GM21390 (cell line): ENCODE measurements at regions not wholly inside any gene's neighbourhood (a gene's known extent, or its start where the extent isn't known, plus 50 kb on each side); places are given as distances from the start of the nearest gene placed in this dataset.
"Not testable (repeated sequence)": the region's sequence is repeated elsewhere in the genome, so short reads cannot be mapped to it uniquely, and the experiment has no call there.

Experiments used
- ATAC-seq: cut with Tn5 transposase; IDR thresholded peaks from one replicate; pipeline ENCODE4 v1.9.1; 2021; ENCODE audit not compliant: unreplicated experiment

DNA sequence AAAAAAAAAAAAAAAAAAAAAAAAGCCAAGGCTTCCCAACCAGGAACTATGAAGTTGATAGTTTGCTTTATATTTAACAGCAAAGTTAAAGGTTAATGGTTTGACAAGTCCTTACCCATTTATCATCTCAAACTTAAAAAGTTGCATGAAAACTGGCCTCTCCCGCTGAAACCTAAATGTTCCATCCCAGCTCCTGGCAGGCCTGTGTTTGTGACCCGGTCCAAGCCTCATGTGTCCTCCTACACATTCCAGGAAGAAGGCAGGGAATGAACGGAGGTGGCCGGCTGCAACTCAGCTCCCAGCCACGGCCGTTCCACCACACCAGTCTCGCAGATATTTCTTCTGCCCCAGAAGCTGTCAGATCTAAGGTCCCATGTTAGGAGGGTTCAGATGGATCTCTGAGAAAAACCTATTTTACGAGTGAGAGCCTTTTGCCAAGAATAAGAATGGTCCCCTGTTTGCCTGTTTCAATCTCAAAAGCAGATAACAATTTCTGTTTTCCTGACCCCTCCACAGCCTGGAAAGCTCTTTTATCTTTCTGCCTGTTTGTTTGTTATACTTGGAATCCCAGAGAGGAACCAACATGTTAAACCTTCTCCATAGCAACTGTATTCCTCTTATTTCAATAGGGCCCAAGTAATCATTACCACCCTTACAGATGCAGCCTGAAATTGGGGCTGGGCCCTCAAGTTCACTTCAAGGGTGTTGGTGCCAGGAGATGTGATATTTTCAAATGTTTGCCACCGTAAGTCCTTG is 56.5 kb downstream of the KCTD12 start:
- no peak for ATAC-seq

DNA sequence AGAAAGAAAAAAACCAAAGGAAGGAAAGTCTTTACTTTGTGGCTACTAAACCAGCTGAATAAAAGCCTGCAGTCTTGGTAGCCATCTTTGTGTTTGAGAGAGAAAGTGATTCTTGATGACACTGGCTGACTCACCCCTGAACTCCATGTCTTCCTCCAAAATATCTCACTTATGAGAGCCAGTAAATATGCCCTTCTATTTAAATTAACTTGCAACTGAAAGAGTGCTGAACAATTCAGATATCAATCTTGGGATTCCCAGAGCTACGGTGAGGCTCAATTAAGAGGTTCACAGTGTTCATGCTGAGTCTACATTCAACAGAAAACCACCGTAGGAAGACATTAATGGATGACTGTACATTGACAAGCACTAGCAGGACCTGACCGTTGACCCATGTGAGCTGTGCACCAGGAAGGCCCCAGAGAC is 57.9 kb downstream of the KCTD12 start:
- ATAC-seq = peak; percentile 60

DNA sequence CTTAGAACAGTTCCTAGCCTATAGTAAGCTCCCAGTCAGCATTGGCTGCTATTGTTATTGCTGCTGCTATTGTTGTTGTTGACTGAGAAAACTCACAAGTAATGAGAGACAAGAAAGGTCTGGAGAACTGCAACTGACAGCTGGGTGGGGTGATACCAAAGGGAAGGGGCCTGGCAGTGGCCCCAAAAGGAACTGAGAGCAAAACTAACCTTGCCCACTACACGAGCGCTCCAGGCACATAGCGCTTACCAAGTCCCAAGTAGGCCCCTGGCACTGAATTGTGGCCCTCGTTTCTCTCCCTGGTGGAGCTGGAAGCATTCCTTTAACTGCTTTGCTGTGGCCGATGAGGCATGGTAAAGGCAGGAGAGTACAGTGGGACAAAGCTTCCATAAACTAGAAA is 59.7 kb downstream of the KCTD12 start:
- no peak for ATAC-seq

DNA sequence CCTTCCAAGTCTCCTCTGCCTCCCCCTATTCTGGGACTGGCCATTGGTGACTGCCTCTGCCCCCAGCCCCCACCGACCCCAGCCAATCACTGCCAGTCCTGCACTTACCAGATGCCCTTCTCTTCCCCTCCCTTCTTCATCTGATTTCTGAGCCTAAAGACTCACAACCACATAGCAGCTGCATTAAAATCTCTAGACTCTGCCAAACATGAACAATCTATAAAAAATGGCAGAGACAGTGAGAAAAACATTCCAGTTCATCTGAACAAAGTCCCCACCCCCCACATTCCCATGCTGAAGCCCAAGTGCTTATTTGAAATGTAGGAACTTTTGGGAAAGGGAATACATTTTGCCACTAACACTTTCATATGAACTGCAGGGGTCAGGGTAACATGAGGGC is 60.8 kb downstream of the KCTD12 start:
- no peak for ATAC-seq

DNA sequence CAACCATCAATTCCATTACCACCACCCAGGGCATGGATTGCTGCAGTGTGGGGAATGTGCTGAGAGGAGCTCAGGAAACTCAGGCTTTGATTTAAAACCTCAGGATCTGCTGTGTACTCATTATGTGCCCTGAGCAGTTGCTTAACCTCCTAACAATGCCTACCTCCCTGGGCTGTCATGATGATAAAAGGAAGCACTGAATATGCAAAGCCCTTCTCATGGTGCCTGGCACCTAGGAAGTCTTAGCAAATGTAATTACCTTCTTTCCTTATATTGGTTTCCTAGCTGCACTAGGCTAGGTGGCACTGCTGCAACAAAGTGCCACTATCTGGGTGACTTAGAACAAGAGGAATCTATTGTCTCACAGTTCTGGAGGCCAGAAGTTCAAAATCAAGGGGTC is 62.2 kb downstream of the KCTD12 start:
- no peak for ATAC-seq

DNA sequence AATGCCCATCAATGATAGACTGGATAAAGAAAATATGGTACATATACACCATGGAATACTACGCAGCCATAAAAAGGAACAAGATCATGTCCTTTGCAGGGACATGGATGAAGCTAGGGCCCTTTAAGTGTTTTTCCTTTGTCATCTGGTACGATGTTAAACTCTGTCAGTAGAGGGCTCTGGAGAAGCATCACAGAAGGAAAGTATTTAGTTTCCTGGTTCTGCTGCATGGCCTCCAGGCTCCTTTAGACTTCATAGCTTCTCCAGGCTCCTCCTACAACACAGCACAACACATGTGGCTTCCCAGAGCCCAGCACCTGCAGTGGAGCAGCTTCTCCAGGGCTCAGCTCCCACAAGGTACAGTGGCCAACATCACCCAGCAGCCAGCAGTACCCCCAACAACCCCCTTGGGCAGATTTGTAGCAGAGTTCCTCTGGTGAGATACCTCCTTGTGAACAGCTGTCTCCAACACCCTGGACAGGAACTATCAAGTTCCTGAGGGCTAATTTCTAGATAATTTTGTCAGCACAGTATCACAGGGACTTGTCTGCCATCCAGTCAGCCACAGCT is 63.4 kb downstream of the KCTD12 start:
- ATAC-seq = no peak

DNA sequence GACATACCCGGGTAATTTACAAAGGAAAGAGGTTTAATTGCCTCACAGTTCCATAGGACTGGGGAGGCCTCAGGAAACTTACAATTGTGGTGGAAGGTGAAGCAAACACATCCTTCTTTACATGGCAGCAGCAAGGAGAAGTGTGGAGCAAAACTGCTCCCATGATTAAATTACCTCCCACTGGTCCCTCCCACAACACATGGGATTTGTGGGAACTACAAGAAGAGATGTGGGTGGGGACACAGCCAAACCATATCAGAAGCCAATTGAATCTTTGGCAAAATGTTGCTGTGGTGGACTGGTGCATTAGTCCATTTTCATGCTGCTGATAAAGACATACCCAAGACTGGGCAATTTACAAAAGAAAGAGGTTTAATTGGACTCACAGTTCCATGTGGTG is 65.0 kb downstream of the KCTD12 start:
- not testable (repeated sequence) for ATAC-seq

DNA sequence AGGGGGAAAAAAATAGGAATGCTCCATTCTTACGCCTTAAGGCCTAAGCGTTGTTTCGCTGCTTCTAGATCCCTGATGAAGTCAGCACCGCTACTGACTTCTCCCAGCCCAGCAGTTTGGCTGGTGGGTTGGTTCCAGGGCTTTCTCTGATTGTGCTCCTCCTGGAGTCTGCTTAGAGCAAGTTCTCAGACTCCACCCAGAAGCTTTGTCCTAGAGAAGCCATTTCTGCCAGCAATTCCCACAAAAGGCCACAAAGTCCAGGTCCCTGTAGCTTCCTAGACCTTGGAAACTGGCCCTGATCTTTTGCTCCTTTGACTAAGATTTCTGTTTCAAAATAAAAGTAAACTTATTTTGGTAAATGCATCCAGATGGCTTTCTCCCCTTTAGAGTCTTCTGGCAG is 65.4 kb downstream of the KCTD12 start:
- no peak for ATAC-seq

DNA sequence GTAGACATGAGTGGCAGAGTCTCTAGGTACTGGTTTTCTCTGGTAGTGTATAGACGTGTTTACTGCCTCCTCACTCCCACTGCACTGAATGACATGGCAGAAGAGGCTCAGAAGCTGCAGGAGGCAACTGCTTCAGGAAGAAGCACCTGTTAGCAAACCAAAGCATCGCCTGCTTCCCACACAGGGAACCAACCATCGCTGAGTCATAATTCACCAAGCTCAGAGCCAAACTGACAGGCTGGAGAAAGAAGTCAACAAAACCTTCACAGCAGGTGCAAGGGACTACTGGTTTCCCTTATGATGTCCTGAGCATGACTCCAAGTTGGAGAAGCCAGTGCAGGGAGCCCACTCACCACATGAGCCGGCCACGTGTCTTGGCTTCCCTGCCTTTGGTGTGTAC is 69.8 kb downstream of the KCTD12 start:
- no peak for ATAC-seq

DNA sequence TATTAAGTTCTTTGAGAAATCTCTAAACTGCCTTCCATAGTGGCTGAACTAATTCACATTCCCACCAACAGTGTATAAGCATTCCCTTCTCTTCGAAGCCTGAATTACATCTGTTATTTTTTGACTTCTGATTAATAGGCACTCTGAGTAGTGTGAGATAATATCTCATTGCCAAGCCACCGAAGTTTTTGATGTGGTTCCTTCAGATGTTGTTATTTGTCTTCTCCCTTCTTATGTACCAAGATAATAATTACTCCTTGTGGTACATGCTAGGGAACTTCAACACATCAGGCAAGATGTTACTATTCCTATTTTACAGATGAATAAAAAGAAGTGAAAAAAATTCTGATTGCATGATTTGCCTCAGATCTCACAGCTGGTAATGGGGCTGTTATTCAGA is 70.9 kb downstream of the KCTD12 start:
- ATAC-seq = no peak

DNA sequence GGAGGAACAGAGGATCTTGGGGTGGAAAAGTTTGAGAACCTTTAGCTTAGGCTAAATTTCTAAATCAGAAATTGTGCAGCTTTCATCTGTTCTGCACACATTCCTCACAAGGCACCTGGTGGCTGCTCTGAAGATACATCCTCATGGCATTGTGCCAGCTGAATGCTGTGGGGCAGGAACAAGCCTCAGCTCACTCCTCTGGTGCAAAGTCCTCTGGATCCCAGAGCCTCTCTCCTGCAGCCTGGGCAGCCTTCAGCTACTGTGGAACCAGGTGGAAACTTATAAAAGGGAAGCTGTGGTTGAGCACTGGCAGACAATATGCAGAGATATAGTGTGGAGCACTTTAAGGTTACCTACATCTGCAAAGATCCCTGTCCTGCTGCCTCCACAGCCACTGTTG is 72.3 kb downstream of the KCTD12 start:
- ATAC-seq = no peak

DNA sequence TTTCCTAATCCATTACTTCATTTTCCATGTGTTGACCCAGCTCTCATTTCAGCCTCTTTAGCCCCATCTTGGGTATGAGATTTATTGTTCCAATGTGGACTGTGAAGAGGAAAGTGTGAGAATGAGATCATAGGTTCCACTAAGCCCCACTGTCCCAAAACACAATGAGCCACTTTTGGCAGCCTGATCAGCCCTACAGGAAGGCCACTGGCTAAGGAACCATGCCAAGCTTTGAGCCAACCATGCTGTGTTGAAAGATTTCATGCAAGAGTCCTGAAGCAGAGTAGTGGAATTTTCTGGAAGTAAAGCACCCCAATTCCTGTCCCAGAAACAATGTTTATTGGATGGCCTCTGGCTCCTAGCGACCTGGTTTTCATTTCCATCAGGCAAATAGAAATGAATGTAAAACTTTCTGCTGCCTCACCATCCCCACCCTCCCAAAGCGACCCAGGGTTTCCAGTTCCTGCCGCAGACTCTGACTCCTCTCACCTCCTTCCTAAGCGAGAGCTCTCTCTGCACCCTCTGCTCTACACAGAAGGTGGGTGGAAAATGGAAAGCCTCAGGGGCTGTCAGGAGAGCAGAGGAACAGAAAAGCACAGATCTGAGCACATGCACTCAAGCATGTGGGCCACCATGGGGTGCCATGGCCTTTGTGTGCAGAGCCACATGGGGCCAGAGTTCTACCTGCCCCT is 73.1 kb downstream of the KCTD12 start:
- no peak for ATAC-seq

DNA sequence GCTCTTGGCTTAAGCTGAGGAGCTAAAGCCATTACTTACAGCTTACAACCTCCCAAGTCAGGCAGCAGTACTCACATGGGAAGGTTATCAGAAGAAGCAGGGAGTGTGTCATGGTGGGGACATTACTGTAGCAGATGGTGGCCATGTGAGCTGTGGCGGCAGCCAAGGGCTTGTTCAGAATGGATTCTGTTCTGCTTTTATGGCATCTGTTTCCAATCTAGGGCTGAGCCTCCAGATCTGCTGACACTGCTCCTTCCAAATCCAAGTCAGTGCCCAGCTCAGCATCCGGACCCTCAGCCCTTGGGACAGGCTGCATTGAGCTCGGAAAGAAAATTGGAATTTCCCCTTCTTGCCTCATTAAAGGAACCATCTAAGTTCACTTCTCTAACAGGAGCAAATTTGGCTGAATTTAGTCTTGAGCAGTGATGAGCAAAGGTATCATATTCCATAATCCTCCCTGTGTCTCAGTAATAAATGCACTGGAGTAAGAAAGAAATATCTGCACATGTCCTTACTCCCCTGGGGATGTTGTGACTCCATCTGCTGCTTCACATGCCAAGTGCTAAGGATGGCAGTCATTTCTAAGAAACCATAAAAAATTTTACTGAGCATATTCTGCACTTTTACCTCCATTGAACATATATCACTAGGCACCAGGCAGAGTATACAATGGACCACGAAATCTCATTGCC is 73.9 kb downstream of the KCTD12 start:
- ATAC-seq = no peak

DNA sequence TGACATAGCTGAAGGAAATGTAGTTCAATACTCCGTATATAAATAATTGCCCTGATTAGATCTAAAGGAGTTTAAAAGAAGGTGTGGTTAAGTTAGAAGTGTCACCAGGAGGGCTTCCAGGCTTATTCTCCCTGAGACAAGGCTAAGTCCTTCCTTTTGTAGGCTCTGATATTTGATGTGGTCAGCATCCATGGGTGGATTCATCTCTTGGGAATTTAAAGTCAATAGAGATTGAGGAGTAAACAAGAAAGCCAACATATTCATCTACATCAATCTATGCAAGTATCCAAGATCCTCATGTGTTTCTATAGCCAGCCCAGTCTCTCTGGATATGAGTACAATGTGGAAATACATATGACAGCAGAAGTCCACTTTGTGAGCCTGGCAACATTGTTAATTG is 76.8 kb downstream of the KCTD12 start:
- no peak for ATAC-seq

DNA sequence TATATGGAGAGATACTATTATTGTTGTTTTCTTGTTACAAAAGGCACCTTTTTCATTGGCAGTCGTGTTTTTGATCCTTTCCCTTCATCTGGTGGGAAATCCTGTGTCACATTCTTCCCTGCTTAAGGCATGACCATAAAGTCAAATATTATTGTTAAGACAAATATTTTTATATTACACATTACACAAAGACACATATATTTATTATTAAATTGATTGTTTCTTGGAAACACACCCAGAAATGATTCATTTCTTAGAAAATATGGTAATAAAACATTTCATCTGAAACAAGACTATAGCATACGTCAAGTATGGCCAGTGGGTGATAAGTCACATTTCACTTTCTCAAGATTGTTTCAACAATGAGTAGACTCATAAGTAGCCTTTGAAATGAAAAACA is 77.3 kb downstream of the KCTD12 start:
- no peak for ATAC-seq

DNA sequence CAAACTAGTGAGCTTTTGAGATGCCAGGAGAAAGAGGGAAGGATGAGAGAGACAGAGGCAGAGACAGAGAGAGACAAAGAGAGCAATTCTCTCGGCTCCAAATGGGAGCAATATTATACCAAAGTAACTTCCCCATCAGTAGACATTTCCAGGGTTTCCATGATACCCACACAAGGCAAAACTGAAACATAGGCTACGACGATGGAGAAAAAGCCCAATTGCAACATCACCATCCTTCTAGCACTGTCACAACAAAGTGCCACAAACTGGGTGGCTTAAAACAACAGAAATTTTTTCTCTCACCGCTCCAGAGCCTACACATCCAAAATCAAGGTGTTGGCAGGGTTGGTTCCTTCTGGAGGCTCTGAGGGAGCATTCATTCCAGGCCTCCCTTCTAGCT is 81.4 kb downstream of the KCTD12 start:
- ATAC-seq = no peak

DNA sequence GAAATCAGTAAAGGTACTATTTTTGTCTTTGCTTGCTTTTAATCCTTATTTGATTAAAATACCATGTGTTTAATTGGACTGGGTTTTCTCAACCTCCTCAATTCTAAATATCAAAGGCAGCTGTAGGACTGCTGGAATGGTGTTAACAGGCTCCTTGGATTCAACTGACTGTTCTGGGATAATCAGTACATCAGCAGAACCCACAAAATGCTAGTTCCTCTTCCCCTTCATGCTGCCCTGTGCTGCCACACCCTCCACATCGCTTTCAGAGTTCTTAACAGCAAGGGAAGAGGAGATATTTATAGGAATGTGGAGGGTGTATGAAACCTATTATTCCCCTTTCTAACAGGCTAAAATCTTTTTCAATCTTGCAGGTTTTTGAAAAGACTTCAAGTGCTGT is 82.4 kb downstream of the KCTD12 start:
- ATAC-seq = no peak

DNA sequence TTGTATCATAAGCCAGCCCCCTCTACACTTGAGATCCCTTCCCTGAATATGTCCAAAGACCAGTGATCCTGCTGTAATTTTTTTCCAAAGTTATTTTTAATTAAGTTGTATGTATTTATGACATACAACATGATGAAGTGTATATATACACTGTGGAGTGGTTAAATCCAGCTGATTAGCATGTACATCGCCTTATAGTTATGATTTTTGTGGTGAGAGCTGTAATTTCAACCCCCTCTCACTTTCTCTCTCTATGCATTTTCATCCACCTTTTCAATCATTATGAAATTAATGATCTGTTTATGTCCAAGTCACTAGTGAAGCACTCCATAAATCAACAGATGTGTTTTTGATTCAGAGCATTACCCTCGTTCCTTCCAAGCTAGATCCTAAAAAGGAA is 85.3 kb downstream of the KCTD12 start:
- no peak for ATAC-seq

DNA sequence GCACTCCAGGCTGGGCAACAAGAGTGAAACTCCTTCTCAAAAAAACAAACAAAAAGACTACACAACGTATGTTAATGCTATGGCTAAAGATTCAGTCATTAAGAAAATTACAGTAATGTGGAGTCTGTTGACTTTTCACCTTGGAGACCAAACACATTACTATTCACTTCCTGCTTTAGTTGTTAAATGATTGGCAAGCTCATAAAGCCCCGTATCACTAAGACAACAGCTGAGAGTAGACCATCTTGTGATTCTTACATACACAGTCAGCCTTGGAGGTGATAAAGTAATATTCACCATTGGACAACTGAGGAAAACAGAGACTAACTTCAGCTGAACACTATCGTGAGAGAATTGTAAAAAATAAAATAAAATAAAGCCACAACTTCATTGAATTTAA is 86.5 kb downstream of the KCTD12 start:
- no peak for ATAC-seq

DNA sequence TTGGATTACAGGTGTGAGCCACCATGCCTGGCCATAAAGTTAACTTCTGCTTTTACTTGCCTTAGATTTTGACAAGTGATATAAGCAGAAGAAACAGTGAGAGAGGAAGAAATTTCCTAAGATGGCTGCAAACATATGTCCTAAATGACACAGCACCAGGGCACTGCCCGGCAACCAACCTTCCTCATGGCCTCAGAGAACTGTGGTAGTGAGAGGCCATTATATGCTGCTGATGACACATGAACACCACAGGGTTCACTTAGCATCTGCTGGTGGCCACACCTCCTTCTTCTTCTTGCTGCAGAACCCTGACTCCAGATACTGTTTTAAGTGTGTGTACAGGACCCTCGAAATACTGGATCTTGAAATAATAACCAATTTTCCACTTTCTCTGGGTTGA is 88.2 kb downstream of the KCTD12 start:
- no peak for ATAC-seq

DNA sequence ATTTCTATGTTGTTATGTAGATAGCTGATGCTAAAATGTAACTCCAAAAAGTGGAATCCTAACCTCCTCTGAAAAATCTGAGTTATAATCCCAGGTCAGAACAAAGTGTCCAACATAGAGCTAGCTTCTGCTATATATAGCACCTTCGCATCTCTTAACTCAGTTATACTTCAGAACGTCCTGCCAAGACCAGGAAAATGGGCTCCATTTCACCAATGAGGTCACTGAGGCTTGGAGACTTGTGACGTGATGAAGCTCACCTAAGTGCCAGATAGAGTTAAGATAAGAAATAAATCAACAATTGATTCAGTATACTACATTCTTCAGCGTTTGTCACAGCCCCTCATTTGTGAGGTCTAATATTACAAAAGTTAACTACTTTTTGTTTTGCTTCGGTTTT is 88.8 kb downstream of the KCTD12 start:
- ATAC-seq = no peak

DNA sequence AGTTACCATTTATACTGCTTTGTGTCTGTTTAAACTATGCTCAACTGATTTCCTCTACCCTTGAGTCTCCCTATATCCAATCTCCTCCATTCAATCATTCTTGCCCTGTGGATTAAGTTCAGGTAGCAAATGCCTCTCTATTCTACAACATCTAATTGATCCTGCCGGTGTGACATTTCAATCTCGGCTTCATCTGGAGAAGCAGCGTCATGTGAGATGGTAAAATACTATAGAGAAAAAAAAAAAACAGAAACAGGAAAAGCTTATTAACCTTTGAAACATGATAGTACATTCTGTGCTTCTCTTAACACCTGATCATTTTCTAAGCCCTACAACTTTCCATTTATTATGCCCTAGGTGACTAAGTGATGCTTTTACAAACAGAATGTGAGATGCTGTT is 89.4 kb downstream of the KCTD12 start:
- ATAC-seq = no peak
